Mesendoderm (in vitro differentiated cells): ENCODE measurements at regions not wholly inside any gene's neighbourhood (a gene's known extent, or its start where the extent isn't known, plus 50 kb on each side); places are given as distances from the start of the nearest gene placed in this dataset.

Source experiments
- DNase-seq: peaks from one replicate; pipeline ENCODE4 v3.0.0; 2013
- H2AK5ac ChIP-seq: 2 replicates; pipeline ENCODE4 v1.6.1; 2013; ENCODE audit warnings: low read length, inconsistent platforms
- H2BK120ac ChIP-seq: 2 replicates; pipeline ENCODE4 v1.6.1; 2013; ENCODE audit warnings: low read depth, mild to moderate bottlenecking, low read length, moderate library complexity, mixed read lengths
- H2BK15ac ChIP-seq: replicated peaks from 2 replicates; pipeline ENCODE4 v1.6.1; 2013; ENCODE audit warnings: low read depth, mild to moderate bottlenecking, moderate library complexity
- H2BK5ac ChIP-seq: 2 replicates; pipeline ENCODE4 v1.6.1; 2013; ENCODE audit warnings: low read length, inconsistent platforms
- H3K18ac ChIP-seq: 2 replicates; pipeline ENCODE4 v1.6.1; 2013; ENCODE audit warnings: mild to moderate bottlenecking, low read length, mixed read lengths
- H3K23ac ChIP-seq: one replicate; pipeline ENCODE4 v1.6.1; 2013; ENCODE audit warnings: low read length
- H3K27ac ChIP-seq: 2 replicates; pipeline ENCODE4 v1.5.1; 2013; ENCODE audit warnings: low read depth, mild to moderate bottlenecking, inconsistent platforms, low read length, moderate library complexity
- H3K27me3 ChIP-seq: 2 replicates; pipeline ENCODE4 v1.6.1; 2013; ENCODE audit warnings: low read length, control low read depth, mild to moderate bottlenecking, inconsistent platforms; ENCODE audit not compliant: insufficient read depth, poor library complexity
- H3K36me3 ChIP-seq: 2 replicates; pipeline ENCODE4 v1.6.1; 2013; ENCODE audit warnings: low read length, inconsistent platforms; ENCODE audit not compliant: control insufficient read depth, insufficient read depth
- H3K4ac ChIP-seq: one replicate; pipeline ENCODE4 v1.6.1; 2013; ENCODE audit warnings: low read depth, mild to moderate bottlenecking, low read length, moderate library complexity
- H3K4me1 ChIP-seq: 2 replicates; pipeline ENCODE4 v1.6.1; 2013; ENCODE audit warnings: low read depth, low read length, inconsistent platforms; ENCODE audit not compliant: control insufficient read depth
- H3K4me2 ChIP-seq: 2 replicates; pipeline ENCODE4 v1.6.1; 2013; ENCODE audit warnings: low read length
- H3K4me3 ChIP-seq: 2 replicates; pipeline ENCODE4 v1.5.1; 2013; ENCODE audit warnings: mild to moderate bottlenecking, low read length
- H3K56ac ChIP-seq: one replicate; pipeline ENCODE4 v1.6.1; 2013; ENCODE audit warnings: low read length
- H3K79me1 ChIP-seq: 2 replicates; pipeline ENCODE4 v1.6.1; 2013; ENCODE audit warnings: low read length, inconsistent platforms
- H3K79me2 ChIP-seq: 2 replicates; pipeline ENCODE4 v1.6.1; 2013; ENCODE audit warnings: mild to moderate bottlenecking, low read length; ENCODE audit not compliant: control insufficient read depth, insufficient read depth
- H3K9ac ChIP-seq: 2 replicates; pipeline ENCODE4 v1.6.1; 2013; ENCODE audit warnings: low read length, inconsistent platforms
- H4K5ac ChIP-seq: one replicate; pipeline ENCODE4 v1.6.1; 2013; ENCODE audit warnings: low read length
- H4K8ac ChIP-seq: one replicate; pipeline ENCODE4 v1.6.1; 2013; ENCODE audit warnings: low read depth, mild to moderate bottlenecking, control low read depth, low read length, moderate library complexity
- WGBS: extraction: QIAGEN DNeasy Blood & Tissue Kit; methylation state at CpG from one replicate; pipeline ENCODE4 v1.1.7; 2013; ENCODE audit warnings: low lambda C conversion rate, missing lambda C conversion rate; ENCODE audit not compliant: insufficient coverage; ENCODE audit errors: extremely low coverage; 5-methylcytosine and 5-hydroxymethylcytosine counted together

GRCh38 chr5:71794061-71794695 lies 75.1 kb downstream of the CARTPT start:
- Histone ChIP-seq H3K9ac (no peak overlapping the region), H4K5ac (no peak overlapping the region), H3K18ac (no peak overlapping the region), H3K4me1 (no peaks in the 10 kb centered on the region), H3K27me3 (no peaks in the 10 kb centered on the region), H4K8ac (no peak overlapping the region), H3K23ac (no peak overlapping the region), H2BK15ac (no peak overlapping the region), H2AK5ac (no peak overlapping the region), H3K79me1 (no peaks in the 10 kb centered on the region), H3K4me2 (no peak overlapping the region), H3K56ac (no peak overlapping the region), H3K27ac (no peak overlapping the region), H3K36me3 (no peaks in the 10 kb centered on the region), H3K4me3 (no peak overlapping the region), H2BK5ac (no peak overlapping the region), H3K4ac (no peak overlapping the region), H2BK120ac (no peak overlapping the region), H3K79me2 (no peaks in the 10 kb centered on the region)
- no CpG with 5 or more reads among the region's 37 CpGs for WGBS
- DNase-seq = no peak

- no peak overlapping the region for H3K4me2 ChIP-seq
- H3K36me3 ChIP-seq = no peaks in the 10 kb centered on the region
- H3K27me3 ChIP-seq = no peaks in the 10 kb centered on the region
- H3K27ac ChIP-seq = no peak overlapping the region
- H3K4me1 ChIP-seq = peaks cover 2% of the 10 kb centered on the region
- no peak for DNase-seq
- H3K4me3 ChIP-seq = no peak overlapping the region
- H2AK5ac ChIP-seq = no peak overlapping the region
- H3K18ac ChIP-seq = no peak overlapping the region
- H2BK5ac ChIP-seq = no peak overlapping the region
- H3K23ac ChIP-seq = no peak overlapping the region
- H4K8ac ChIP-seq = no peak overlapping the region
- WGBS = no CpG with 5 or more reads among the region's 4 CpGs
- no peak overlapping the region for H3K9ac ChIP-seq
- no peak overlapping the region for H4K5ac ChIP-seq
- no peaks in the 10 kb centered on the region for H3K79me1 ChIP-seq
- H3K4ac ChIP-seq = no peak overlapping the region
- H3K79me2 ChIP-seq = no peaks in the 10 kb centered on the region
- H2BK120ac ChIP-seq = no peak overlapping the region
- no peak overlapping the region for H2BK15ac ChIP-seq
- no peak overlapping the region for H3K56ac ChIP-seq
These were observed 83.6 kb downstream of the CARTPT start for GRCh38 chr5:71802673-71803072.

GRCh38 chr5:71806711-71807110 lies 87.6 kb downstream of the CARTPT start:
- Histone ChIP-seq H3K27me3 (no peaks in the 10 kb centered on the region), H3K18ac (no peak overlapping the region), H2BK5ac (no peak overlapping the region), H3K56ac (no peak overlapping the region), H3K79me1 (no peaks in the 10 kb centered on the region), H3K79me2 (no peaks in the 10 kb centered on the region), H3K36me3 (no peaks in the 10 kb centered on the region), H3K4me1 (peaks cover 6% of the 10 kb centered on the region), H2BK15ac (no peak overlapping the region), H3K23ac (no peak overlapping the region), H3K4me2 (no peak overlapping the region), H4K5ac (no peak overlapping the region), H2BK120ac (no peak overlapping the region), H3K4me3 (no peak overlapping the region), H3K4ac (no peak overlapping the region), H2AK5ac (no peak overlapping the region), H3K9ac (no peak overlapping the region), H4K8ac (no peak overlapping the region), H3K27ac (no peak overlapping the region)
- DNase-seq = no peak
- WGBS = no CpG with 5 or more reads among the region's 1 CpG

GRCh38 chr5:71807909-71808308 lies 88.8 kb downstream of the CARTPT start:
- Histone ChIP-seq H4K8ac (peak overlapping the region; percentile 56), H3K4me1 (peaks cover 6% of the 10 kb centered on the region), H3K9ac (no peak overlapping the region), H3K36me3 (no peaks in the 10 kb centered on the region), H3K79me1 (no peaks in the 10 kb centered on the region), H3K27me3 (no peaks in the 10 kb centered on the region), H2BK15ac (no peak overlapping the region), H3K4ac (no peak overlapping the region), H3K18ac (no peak overlapping the region), H2BK120ac (no peak overlapping the region), H3K27ac (no peak overlapping the region), H3K56ac (no peak overlapping the region), H4K5ac (no peak overlapping the region), H3K4me2 (no peak overlapping the region), H3K4me3 (no peak overlapping the region), H3K79me2 (no peaks in the 10 kb centered on the region), H3K23ac (no peak overlapping the region), H2AK5ac (no peak overlapping the region), H2BK5ac (no peak overlapping the region)
- no CpG with 5 or more reads among the region's 4 CpGs for WGBS
- no peak for DNase-seq

GRCh38 chr5:71809446-71809845 lies 90.4 kb downstream of the CARTPT start:
- H2BK15ac ChIP-seq = no peak overlapping the region
- H3K36me3 ChIP-seq = no peaks in the 10 kb centered on the region
- H3K4me1 ChIP-seq = peaks cover 6% of the 10 kb centered on the region
- H3K79me2 ChIP-seq = no peaks in the 10 kb centered on the region
- WGBS = no CpG with 5 or more reads among the region's 2 CpGs
- H2AK5ac ChIP-seq = no peak overlapping the region
- H3K27ac ChIP-seq = no peak overlapping the region
- no peak overlapping the region for H2BK120ac ChIP-seq
- no peak overlapping the region for H4K5ac ChIP-seq
- no peak overlapping the region for H3K4ac ChIP-seq
- no peak overlapping the region for H4K8ac ChIP-seq
- H3K27me3 ChIP-seq = no peaks in the 10 kb centered on the region
- H2BK5ac ChIP-seq = no peak overlapping the region
- no peak overlapping the region for H3K18ac ChIP-seq
- H3K79me1 ChIP-seq = no peaks in the 10 kb centered on the region
- DNase-seq = no peak
- no peak overlapping the region for H3K23ac ChIP-seq
- no peak overlapping the region for H3K4me3 ChIP-seq
- no peak overlapping the region for H3K9ac ChIP-seq
- H3K4me2 ChIP-seq = no peak overlapping the region
- H3K56ac ChIP-seq = no peak overlapping the region

- Histone ChIP-seq H2BK120ac (no peak overlapping the region), H3K4me3 (no peak overlapping the region), H3K9ac (no peak overlapping the region), H3K4ac (no peak overlapping the region), H3K79me2 (no peaks in the 10 kb centered on the region), H2BK5ac (no peak overlapping the region), H3K36me3 (no peaks in the 10 kb centered on the region), H3K27me3 (no peaks in the 10 kb centered on the region), H4K5ac (no peak overlapping the region), H3K79me1 (no peaks in the 10 kb centered on the region), H3K4me2 (no peak overlapping the region), H3K23ac (no peak overlapping the region), H2BK15ac (no peak overlapping the region), H3K27ac (no peak overlapping the region), H3K18ac (no peak overlapping the region), H3K56ac (peak overlapping the region; percentile 69), H2AK5ac (no peak overlapping the region), H4K8ac (no peak overlapping the region), H3K4me1 (peaks cover 6% of the 10 kb centered on the region)
- no CpG with 5 or more reads among the region's 9 CpGs for WGBS
- DNase-seq = peak; percentile 47
These were observed 90.9 kb downstream of the CARTPT start for GRCh38 chr5:71810023-71810422.
